ENCODE measurements at regions not wholly inside any gene's neighbourhood (a gene's known extent, or its start where the extent isn't known, plus 50 kb on each side); places are given as distances from the start of the nearest gene placed in this dataset.

GRCh38 chr3:64304828-64305410 is 79.7 kb upstream of the PRICKLE2 start:
- no peaks in the 10 kb centered on the region for H3K27me3 ChIP-seq (ENCODE audit: insufficient read depth in 3 of 3, low read length in 2 of 3)
- TF ChIP-seq CTCF (IDR thresholded peaks at IDR 0.05) = no peak
- H3K9me3 ChIP-seq = no peaks in the 10 kb centered on the region
- H3K36me3 ChIP-seq (ENCODE audit: insufficient read depth in 1 of 2, low read depth in 1 of 2) = no peaks in the 10 kb centered on the region
- no peaks in the 10 kb centered on the region for H3K4me1 ChIP-seq
- ATAC-seq (no peak), DNase-seq (no peak)
- 90 to 94% (median 90%) methylated on average over 8 of the region's 8 CpGs for WGBS, 3 donors
- no peak overlapping the region for H3K4me3 ChIP-seq
- intact Hi-C loops (cut with DNase I) = loop anchor here in 1 of 2 donors (5.0 kb wide), 1 partner anchor 698 kb away; no protein-coding TSS in a partner anchor
- H3K27ac ChIP-seq = no peak overlapping the region

GRCh38 chr3:64303881-64304280 is 78.6 kb upstream of the PRICKLE2 start:
- Histone ChIP-seq H3K27me3 (ENCODE audit: insufficient read depth in 3 of 3, low read length in 2 of 3) (no peaks in the 10 kb centered on the region), H3K27ac (no peak overlapping the region), H3K4me1 (no peaks in the 10 kb centered on the region), H3K9me3 (no peaks in the 10 kb centered on the region), H3K36me3 (ENCODE audit: insufficient read depth in 1 of 2, low read depth in 1 of 2) (no peaks in the 10 kb centered on the region), H3K4me3 (no peak overlapping the region)
- intact Hi-C loops (cut with DNase I) = no loop called here
- DNase-seq (no peak), ATAC-seq (no peak)
- TF ChIP-seq CTCF (IDR thresholded peaks at IDR 0.05) = no peak
- 81 to 88% (median 85%) methylated on average over 6 of the region's 6 CpGs for WGBS, 3 donors

GRCh38 chr3:64303401-64303800 is 78.1 kb upstream of the PRICKLE2 start:
- Histone ChIP-seq H3K27ac (no peak overlapping the region), H3K4me1 (no peaks in the 10 kb centered on the region), H3K9me3 (no peaks in the 10 kb centered on the region), H3K4me3 (no peak overlapping the region), H3K27me3 (ENCODE audit: insufficient read depth in 3 of 3, low read length in 2 of 3) (no peaks in the 10 kb centered on the region), H3K36me3 (ENCODE audit: insufficient read depth in 1 of 2, low read depth in 1 of 2) (no peaks in the 10 kb centered on the region)
- 91 to 94% (median 94%) methylated on average over 6 of the region's 6 CpGs for WGBS, 3 donors
- ATAC-seq (no peak), DNase-seq (no peak)
- no peak for TF ChIP-seq CTCF (IDR thresholded peaks at IDR 0.05)
- intact Hi-C loops (cut with DNase I) = no loop called here

GRCh38 chr3:64301476-64301875 is 76.2 kb upstream of the PRICKLE2 start:
- DNase-seq (no peak), ATAC-seq (no peak)
- Histone ChIP-seq H3K27me3 (ENCODE audit: insufficient read depth in 3 of 3, low read length in 2 of 3) (no peaks in the 10 kb centered on the region), H3K27ac (no peak overlapping the region), H3K4me1 (no peaks in the 10 kb centered on the region), H3K4me3 (no peak overlapping the region), H3K36me3 (ENCODE audit: insufficient read depth in 1 of 2, low read depth in 1 of 2) (no peaks in the 10 kb centered on the region), H3K9me3 (peaks cover 8% of the 10 kb centered on the region)
- TF ChIP-seq CTCF (IDR thresholded peaks at IDR 0.05) = no peak
- WGBS, 3 donors = 55 to 89% (median 84%) methylated on average over 2 of the region's 2 CpGs
- intact Hi-C loops (cut with DNase I) = no loop called here

GRCh38 chr3:64300790-64301423 is 75.6 kb upstream of the PRICKLE2 start:
- H3K9me3 ChIP-seq = peaks cover 8% of the 10 kb centered on the region
- TF ChIP-seq CTCF (IDR thresholded peaks at IDR 0.05) = no peak
- DNase-seq = no peak
- no peak overlapping the region for H3K27ac ChIP-seq
- no peak for ATAC-seq
- no peaks in the 10 kb centered on the region for H3K27me3 ChIP-seq (ENCODE audit: insufficient read depth in 3 of 3, low read length in 2 of 3)
- no peaks in the 10 kb centered on the region for H3K36me3 ChIP-seq (ENCODE audit: insufficient read depth in 1 of 2, low read depth in 1 of 2)
- WGBS, 3 donors = 23 to 59% (median 28%) methylated on average over 1 of the region's 1 CpG
- intact Hi-C loops (cut with DNase I) = no loop called here
- no peaks in the 10 kb centered on the region for H3K4me1 ChIP-seq
- no peak overlapping the region for H3K4me3 ChIP-seq
